Astrocyte of the cerebellum (primary cell): ENCODE measurements at regions not wholly inside any gene's neighbourhood (a gene's known extent, or its start where the extent isn't known, plus 50 kb on each side); places are given as distances from the start of the nearest gene placed in this dataset.

Experiments
- DNase-seq: peaks from one replicate; pipeline ENCODE4 v3.0.0-alpha.2; 2011; ENCODE audit warnings: low read depth
- H3K4me3 ChIP-seq: 2 replicates; pipeline ENCODE4 v1.5.1; 2011; ENCODE audit warnings: mild to moderate bottlenecking, low read depth, low read length, moderate library complexity
- in situ Hi-C: cut with HindIII; loops from 2 replicates; pipeline ENCODE4 v1.10.0; 2017; ENCODE audit warnings: low sequenced_read_pairs
- TF ChIP-seq, protein P1 (sequence below): IDR thresholded peaks from 2 replicates; pipeline ENCODE4 v1.5.1; 2012; ENCODE audit warnings: low read length, low read depth, moderate library complexity, mild to moderate bottlenecking; ENCODE audit errors: missing control alignments

DNA sequence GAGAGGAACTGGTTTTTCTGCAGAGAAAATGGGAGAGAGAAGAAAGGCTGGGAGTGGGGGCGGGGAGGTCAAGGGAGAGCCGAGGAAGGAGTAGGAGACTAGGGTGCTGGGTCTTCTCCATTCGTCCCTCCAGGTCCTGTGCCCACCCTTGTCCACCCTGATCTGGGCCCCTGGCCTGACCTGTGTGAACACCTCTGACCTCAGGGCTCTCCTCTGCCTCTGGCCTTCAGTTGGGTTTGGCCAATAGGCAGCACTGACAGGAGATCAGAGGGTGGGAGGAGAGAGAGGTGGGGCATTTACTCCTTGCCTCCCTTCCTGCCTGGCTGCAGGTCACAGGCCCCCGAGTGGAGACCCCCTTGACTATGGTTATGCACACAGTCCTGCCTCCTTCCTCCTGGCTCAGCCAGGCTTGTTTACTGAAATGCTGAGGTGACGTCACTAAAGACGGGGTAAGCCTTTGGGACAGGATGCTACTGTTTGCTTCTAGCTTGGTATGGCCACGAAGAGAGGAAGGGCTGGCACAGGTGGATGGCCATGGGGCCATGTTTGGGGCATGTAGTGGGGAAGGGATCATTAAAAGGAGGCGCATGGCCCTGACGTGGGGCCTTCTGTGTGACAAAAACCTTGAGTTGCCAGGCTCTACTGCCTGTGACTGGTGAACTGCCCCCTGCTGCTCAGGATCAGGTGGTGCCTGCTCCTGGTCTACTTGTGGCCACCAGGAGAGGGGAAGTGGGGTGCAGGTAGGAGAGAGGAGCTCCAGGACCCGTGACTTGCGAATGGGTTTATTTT lies 248.7 kb upstream of the CSF3R start:
- TF ChIP-seq, protein P1, sequence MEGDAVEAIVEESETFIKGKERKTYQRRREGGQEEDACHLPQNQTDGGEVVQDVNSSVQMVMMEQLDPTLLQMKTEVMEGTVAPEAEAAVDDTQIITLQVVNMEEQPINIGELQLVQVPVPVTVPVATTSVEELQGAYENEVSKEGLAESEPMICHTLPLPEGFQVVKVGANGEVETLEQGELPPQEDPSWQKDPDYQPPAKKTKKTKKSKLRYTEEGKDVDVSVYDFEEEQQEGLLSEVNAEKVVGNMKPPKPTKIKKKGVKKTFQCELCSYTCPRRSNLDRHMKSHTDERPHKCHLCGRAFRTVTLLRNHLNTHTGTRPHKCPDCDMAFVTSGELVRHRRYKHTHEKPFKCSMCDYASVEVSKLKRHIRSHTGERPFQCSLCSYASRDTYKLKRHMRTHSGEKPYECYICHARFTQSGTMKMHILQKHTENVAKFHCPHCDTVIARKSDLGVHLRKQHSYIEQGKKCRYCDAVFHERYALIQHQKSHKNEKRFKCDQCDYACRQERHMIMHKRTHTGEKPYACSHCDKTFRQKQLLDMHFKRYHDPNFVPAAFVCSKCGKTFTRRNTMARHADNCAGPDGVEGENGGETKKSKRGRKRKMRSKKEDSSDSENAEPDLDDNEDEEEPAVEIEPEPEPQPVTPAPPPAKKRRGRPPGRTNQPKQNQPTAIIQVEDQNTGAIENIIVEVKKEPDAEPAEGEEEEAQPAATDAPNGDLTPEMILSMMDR = no peak
- in situ Hi-C loops = no loop called here
- DNase-seq = no peak
- no peak overlapping the region for H3K4me3 ChIP-seq

DNA sequence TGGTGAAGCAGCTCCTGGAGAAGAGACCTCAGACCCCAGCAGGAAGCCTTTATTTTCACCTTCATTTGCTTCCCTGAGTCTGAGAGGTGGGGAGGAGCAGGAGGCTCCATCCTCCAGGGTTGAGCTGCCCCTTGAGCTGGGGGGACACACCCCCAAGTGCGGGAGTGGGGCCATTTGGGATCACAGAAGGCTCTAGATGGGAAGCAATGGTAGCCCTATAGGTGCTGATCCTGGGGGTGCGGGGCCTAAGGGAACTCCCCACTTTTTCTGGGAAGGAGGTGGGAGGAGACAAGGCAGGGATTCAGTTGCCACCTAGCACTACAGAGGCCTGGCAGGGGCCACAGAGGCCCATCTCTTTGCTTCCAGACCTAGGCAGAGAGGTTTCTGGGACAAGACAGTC lies 247.9 kb upstream of the CSF3R start:
- TF ChIP-seq, protein P1 = no peak
- in situ Hi-C loops = no loop called here
- no peak overlapping the region for H3K4me3 ChIP-seq

DNA sequence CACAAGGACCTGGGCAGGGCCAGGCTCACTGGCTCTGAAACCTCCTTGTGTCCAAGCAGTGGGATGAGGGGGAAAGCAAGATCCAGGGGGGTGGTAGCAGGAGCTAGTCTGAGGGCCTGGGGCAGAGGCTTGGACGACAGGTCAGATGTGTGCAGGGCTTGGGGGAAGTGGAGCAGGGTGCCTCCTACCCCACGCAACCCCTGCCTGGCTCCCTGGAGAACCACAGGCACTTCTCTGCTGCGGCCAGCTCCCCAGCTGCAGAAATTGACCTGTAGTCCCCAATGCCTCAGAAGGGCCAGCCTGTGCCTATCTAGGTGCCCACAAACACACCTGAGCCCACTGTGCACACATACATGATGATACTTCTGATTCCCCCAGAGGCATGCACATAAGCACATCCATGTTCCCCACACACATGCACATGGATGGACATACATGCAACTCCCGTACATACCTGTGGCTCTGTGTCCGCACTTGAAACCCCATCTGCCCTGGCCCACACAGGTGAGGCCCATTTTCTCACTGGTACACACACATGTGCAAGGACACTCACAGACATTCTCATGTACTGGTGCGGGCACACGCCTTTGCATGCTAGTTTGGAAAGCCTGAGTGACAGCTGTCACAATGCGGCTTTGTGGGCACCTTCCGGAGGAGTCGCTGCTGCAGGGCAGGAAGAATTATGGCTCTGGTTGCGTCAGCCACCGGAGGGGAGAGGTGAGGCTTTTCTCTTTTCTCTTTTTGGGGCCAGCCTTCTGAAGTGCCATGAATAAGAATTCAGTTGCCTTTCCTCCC lies 247.2 kb upstream of the CSF3R start:
- in situ Hi-C loops = no loop called here
- no peak for DNase-seq
- TF ChIP-seq, protein P1 = no peak
- H3K4me3 ChIP-seq = no peak overlapping the region

More for the DNA sequence above, 247.9 kb upstream of the CSF3R start:
- no peak for DNase-seq

DNA sequence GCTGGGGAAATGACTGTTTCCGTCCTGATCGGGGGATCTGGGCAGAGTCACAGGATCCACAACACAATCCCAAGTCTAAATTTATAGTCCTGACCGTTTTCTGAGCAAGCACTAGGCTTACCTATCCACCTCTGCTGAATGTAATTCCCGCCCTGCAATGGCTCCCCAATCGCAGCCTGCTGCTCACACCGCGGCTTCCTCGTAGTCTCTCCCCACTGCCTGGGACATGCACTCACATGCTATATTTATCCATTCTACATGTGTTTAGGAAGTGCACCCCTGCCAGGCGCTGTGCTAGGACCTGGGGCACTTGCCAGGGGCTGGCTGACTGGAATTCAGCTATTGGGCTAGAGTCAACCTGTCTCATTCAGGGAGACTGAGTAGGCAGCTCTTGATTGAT lies 246.6 kb upstream of the CSF3R start:
- in situ Hi-C loops = no loop called here
- no peak overlapping the region for H3K4me3 ChIP-seq
- TF ChIP-seq, protein P1 = no peak
- no peak for DNase-seq

DNA sequence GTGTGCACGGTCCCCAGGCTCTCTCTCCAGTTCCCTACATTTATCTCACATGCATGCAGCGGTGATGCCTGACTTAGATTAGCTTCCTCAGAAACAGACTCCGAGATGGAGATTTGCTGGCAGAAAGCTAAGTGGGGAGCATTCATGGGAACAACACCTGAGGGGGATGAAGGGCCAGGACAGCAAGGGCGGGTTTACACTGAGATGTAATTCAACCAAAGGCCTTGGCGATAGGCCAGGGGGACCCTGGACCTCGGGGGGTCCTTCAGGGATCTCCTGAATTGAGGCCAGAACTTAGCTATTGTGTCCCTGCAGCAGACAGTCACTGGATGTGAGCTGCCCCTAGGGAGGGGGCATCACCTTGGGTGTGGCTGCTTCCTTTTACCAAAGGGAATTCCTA lies 246.1 kb upstream of the CSF3R start:
- in situ Hi-C loops = no loop called here
- TF ChIP-seq, protein P1 = no peak
- H3K4me3 ChIP-seq = no peak overlapping the region
- no peak for DNase-seq

DNA sequence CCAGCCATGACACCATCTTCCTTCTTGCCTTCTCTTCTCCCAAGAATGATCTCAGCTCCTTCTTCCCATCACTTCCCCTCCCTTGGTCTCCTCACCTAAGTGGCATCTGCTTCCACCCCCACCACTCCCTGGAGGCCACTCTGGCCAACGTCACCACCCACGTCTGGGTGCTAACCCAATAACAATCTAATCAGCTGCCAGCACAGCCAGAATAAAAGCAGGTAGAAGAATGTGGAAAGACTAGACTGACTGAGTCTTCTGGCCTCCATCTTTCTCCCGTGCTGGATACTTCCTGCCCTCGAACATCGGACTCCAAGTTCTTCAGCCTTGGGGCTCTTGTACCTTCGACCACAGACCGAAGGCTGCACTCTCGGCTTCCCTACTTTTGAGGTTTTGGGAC lies 245.3 kb upstream of the CSF3R start:
- H3K4me3 ChIP-seq = no peak overlapping the region
- TF ChIP-seq, protein P1 = no peak
- no peak for DNase-seq
- in situ Hi-C loops = no loop called here
